Mesodermal cell (in vitro differentiated cells): ENCODE measurements at regions not wholly inside any gene's neighbourhood (a gene's known extent, or its start where the extent isn't known, plus 50 kb on each side); places are given as distances from the start of the nearest gene placed in this dataset.

ENCODE experiments used
- H3K27ac ChIP-seq: 2 replicates; pipeline ENCODE4 v1.7.0; 2013; ENCODE audit warnings: mild to moderate bottlenecking, low read depth, low read length, moderate library complexity; ENCODE audit not compliant: severe bottlenecking
- H3K36me3 ChIP-seq: 2 replicates; pipeline ENCODE4 v1.7.1; 2013; ENCODE audit warnings: mild to moderate bottlenecking, low read length, moderate library complexity; ENCODE audit not compliant: control insufficient read depth, insufficient read depth
- H3K4me1 ChIP-seq: one replicate; pipeline ENCODE4 v1.7.1; 2013; ENCODE audit warnings: mild to moderate bottlenecking, low read length; ENCODE audit not compliant: insufficient read depth, control insufficient read depth, poor library complexity, severe bottlenecking
- H3K4me3 ChIP-seq: 2 replicates; pipeline ENCODE4 v1.7.0; 2013; ENCODE audit warnings: low read length, control low read depth, mild to moderate bottlenecking; ENCODE audit not compliant: insufficient read depth, poor library complexity, severe bottlenecking; ENCODE audit errors: extremely low read depth
- H3K9me3 ChIP-seq: 2 replicates; pipeline ENCODE4 v1.7.1; 2013; ENCODE audit warnings: mild to moderate bottlenecking, low read length, moderate library complexity; ENCODE audit not compliant: control insufficient read depth
- WGBS, 2 experiments: methylation state at CpG; one replicate each; pipeline ENCODE4 v1.1.5; 2013; ENCODE audit warnings: missing lambda C conversion rate in 2 of 2; ENCODE audit not compliant: insufficient coverage in 2 of 2; 5-methylcytosine and 5-hydroxymethylcytosine counted together

DNA sequence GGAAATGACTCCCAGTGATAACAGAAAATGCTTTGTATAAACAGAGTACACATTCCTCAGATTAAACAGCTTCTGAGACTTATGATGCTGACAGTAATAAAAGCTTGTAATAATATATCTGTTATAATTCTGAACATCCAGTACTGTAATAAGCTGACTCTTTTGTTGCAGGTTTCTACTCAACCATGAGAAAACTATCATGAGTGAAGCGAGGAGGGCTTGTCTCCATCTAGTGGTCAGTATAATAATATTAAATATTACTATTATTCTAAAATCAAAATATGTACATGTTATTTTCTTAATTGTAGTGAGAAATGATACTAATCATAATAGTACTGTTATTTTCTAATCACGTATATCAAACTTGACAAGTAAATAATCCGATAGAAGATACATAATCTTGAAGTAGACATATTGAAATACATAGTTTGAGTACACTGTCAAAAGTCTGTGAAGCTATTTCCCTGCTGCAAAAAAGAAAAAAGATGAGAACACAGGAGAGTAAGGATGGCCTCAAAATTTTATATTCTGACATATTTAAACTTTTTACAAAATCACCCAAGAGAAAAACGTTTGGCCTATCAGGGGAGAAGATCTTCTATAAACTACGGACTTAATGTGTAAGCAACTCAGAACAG lies 183.1 kb downstream of the MOXD1 start:
- H3K9me3 ChIP-seq = no peaks in the 10 kb centered on the region
- H3K36me3 ChIP-seq = no peaks in the 10 kb centered on the region
- 83% methylated on average over 2 of the region's 5 CpGs; no CpG with 5 or more reads in 1 of the 2 experiments for WGBS, 2 experiments
- H3K27ac ChIP-seq = no peak overlapping the region
- H3K4me3 ChIP-seq = no peak overlapping the region
- no peaks in the 10 kb centered on the region for H3K4me1 ChIP-seq

DNA sequence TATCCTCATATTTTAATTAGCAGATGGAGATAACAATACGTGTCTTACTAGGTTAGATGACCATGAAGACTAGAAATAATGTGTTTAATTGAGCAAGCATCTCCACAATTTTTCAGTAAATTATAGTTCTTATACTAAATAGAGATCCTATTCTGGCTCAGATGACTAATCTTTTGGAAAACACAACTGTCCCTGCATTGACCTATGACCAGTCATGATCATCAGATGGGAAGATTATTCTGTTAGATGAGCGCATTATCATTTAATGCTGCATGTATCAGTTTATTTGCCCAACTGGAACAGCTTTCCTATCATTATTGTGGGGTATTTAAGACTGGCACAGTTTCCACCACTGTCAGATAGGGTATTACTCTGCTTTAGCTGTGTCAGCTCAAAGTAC lies 185.5 kb downstream of the MOXD1 start:
- H3K4me1 ChIP-seq = no peaks in the 10 kb centered on the region
- H3K36me3 ChIP-seq = no peaks in the 10 kb centered on the region
- H3K4me3 ChIP-seq = no peak overlapping the region
- H3K9me3 ChIP-seq = no peaks in the 10 kb centered on the region
- WGBS, 2 experiments = 80% methylated on average over 1 of the region's 2 CpGs; no CpG with 5 or more reads in 1 of the 2 experiments
- no peak overlapping the region for H3K27ac ChIP-seq

DNA sequence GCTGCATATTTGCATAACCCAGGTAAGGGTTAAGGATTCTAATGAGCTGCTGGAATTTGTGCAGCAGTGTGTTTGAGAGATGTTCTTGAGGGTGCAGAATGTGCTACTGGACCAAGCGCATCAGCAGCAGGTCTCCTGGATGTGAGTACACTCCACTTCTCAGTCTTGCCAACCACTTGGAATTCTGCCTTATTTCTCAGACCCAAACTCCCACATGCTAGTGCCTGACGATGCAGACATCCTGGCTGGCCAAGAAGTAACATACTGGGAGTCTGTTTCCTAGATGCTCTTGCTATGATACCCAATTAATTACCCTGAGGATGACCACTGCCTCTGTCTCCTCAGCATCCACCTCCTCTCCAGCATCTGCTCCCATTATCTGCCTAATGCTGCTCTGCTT lies 186.6 kb downstream of the MOXD1 start:
- no peak overlapping the region for H3K4me3 ChIP-seq
- no peaks in the 10 kb centered on the region for H3K36me3 ChIP-seq
- H3K27ac ChIP-seq = no peak overlapping the region
- H3K4me1 ChIP-seq = no peaks in the 10 kb centered on the region
- H3K9me3 ChIP-seq = no peaks in the 10 kb centered on the region
- WGBS, 2 experiments = 86% methylated on average over 1 of the region's 2 CpGs; no CpG with 5 or more reads in 1 of the 2 experiments

- WGBS, 2 experiments = 67% methylated on average over 2 of the region's 4 CpGs; no CpG with 5 or more reads in 1 of the 2 experiments
- Histone ChIP-seq H3K36me3 (no peaks in the 10 kb centered on the region), H3K9me3 (no peaks in the 10 kb centered on the region), H3K4me3 (no peak overlapping the region), H3K4me1 (no peaks in the 10 kb centered on the region), H3K27ac (no peak overlapping the region)
These were observed 187.5 kb downstream of the MOXD1 start for GRCh38 chr6:132213732-132214131.

GRCh38 chr6:132213191-132213590 lies 188.1 kb downstream of the MOXD1 start:
- H3K9me3 ChIP-seq = no peaks in the 10 kb centered on the region
- no peaks in the 10 kb centered on the region for H3K36me3 ChIP-seq
- no peak overlapping the region for H3K4me3 ChIP-seq
- H3K27ac ChIP-seq = no peak overlapping the region
- no peaks in the 10 kb centered on the region for H3K4me1 ChIP-seq
- WGBS, 2 experiments = 100% methylated on average over 3 of the region's 4 CpGs; no CpG with 5 or more reads in 1 of the 2 experiments

DNA sequence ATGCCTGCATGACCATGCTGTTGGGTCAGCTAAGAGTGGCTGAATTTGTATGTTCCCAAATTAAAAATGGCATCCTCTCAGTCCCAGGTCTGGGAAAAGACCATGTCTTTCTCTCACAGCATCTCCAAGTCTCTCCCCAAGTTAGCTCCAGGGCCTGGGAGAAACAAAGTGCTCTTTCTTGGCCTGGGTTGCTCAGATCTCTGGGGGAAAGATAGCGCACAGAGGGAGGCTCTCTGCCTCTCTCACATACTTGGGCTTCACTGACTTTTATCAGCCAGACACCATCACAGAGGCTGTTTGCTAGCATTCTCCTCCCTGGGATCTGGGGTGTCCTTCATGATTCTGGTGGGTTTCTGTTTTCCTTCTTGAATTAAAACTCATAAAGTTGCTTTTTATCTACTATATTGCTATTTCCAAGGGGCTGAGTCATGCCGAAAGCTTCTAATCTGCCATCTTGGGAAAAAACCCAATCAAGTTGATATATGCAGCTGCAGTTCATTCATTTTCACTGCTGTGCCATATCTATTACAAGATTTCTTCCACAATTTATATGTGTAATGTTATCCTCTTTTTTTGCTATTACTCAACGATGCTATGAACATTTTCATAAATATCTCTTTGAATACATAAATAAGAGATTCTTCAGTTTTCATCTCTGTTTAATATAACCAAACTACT lies 190.2 kb downstream of the MOXD1 start:
- Histone ChIP-seq H3K4me1 (no peaks in the 10 kb centered on the region), H3K9me3 (no peaks in the 10 kb centered on the region)
- 88 to 100% methylated on average over 1 of the region's 3 CpGs for WGBS, 2 experiments

GRCh38 chr6:132209351-132209750 lies 191.9 kb downstream of the MOXD1 start:
- H3K4me3 ChIP-seq = no peak overlapping the region
- 93 to 100% methylated on average over 1 of the region's 1 CpG for WGBS, 2 experiments

More for the DNA sequence above, 190.2 kb downstream of the MOXD1 start:
- no peaks in the 10 kb centered on the region for H3K36me3 ChIP-seq
- no peak overlapping the region for H3K27ac ChIP-seq
- no peak overlapping the region for H3K4me3 ChIP-seq

GRCh38 chr6:132207991-132208390 lies 193.3 kb downstream of the MOXD1 start:
- H3K4me3 ChIP-seq = no peak overlapping the region
- no peak overlapping the region for H3K27ac ChIP-seq
- no peaks in the 10 kb centered on the region for H3K36me3 ChIP-seq
- no peaks in the 10 kb centered on the region for H3K9me3 ChIP-seq
- 93 to 100% methylated on average over 1 to 2 of the region's 3 CpGs for WGBS, 2 experiments
- H3K4me1 ChIP-seq = no peaks in the 10 kb centered on the region

More at GRCh38 chr6:132209351-132209750, 191.9 kb downstream of the MOXD1 start:
- Histone ChIP-seq H3K9me3 (no peaks in the 10 kb centered on the region), H3K27ac (no peak overlapping the region), H3K36me3 (no peaks in the 10 kb centered on the region), H3K4me1 (no peaks in the 10 kb centered on the region)

DNA sequence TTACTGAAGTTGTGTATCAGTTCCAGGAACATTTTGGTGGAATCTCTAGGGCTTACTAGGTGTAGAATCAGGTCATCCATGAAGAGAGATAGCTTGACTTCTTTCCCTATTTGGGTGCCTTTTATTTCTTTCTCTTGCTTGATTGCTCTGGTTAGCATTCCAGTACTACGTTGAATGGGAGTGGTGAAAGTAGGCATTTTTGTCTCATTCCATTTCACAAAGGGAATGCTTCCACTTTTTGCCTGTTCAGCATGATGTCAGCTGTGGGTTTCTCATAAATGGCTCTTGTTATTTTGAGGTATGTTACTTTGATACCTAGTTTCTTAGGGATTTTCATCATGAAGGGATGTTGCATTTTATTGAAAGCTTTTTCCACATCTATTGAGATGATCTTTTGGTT lies 195.3 kb downstream of the MOXD1 start:
- Histone ChIP-seq H3K4me3 (no peak overlapping the region), H3K36me3 (no peaks in the 10 kb centered on the region), H3K27ac (no peak overlapping the region), H3K4me1 (no peaks in the 10 kb centered on the region), H3K9me3 (no peaks in the 10 kb centered on the region)
- WGBS, 2 experiments = 100% methylated on average over 1 of the region's 1 CpG; no CpG with 5 or more reads in 1 of the 2 experiments

DNA sequence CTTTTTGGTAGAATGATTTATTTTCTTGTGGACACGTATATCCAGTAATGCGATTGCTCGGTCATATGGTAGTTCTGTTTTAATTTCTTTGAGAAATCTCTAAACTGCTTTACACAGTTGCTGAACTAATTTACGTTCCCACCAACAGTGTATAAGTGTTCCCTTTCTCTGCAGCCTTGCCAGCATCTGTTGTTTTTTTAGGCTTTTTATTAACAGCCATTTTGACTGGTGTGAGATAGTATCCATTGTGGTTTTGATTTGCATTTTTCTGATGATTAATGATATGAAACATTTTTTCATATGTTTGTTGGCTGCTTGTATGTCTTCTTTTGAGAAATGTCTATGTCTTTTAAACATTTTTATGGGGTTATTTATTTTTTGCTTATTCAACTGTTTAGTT lies 196.7 kb downstream of the MOXD1 start:
- no peaks in the 10 kb centered on the region for H3K9me3 ChIP-seq
- H3K36me3 ChIP-seq = no peaks in the 10 kb centered on the region
- H3K4me3 ChIP-seq = no peak overlapping the region
- WGBS, 2 experiments = 83% methylated on average over 1 of the region's 4 CpGs; no CpG with 5 or more reads in 1 of the 2 experiments
- H3K27ac ChIP-seq = no peak overlapping the region
- no peaks in the 10 kb centered on the region for H3K4me1 ChIP-seq

GRCh38 chr6:132202574-132202973 lies 198.7 kb downstream of the MOXD1 start:
- 100% methylated on average over 2 to 3 of the region's 4 CpGs for WGBS, 2 experiments

More at GRCh38 chr6:132202574-132202973, 198.7 kb downstream of the MOXD1 start:
- H3K9me3 ChIP-seq = no peaks in the 10 kb centered on the region
- no peak overlapping the region for H3K4me3 ChIP-seq
- H3K36me3 ChIP-seq = no peaks in the 10 kb centered on the region
- H3K4me1 ChIP-seq = peaks cover 4% of the 10 kb centered on the region
- no peak overlapping the region for H3K27ac ChIP-seq
